HG02642 (cell line): ENCODE measurements at regions not wholly inside any gene's neighbourhood (a gene's known extent, or its start where the extent isn't known, plus 50 kb on each side); places are given as distances from the start of the nearest gene placed in this dataset.

Experiments
- ATAC-seq: cut with Tn5 transposase; IDR thresholded peaks from one replicate; pipeline ENCODE4 v1.9.1; 2021; ENCODE audit warnings: mild to moderate bottlenecking; ENCODE audit not compliant: unreplicated experiment, poor library complexity

DNA sequence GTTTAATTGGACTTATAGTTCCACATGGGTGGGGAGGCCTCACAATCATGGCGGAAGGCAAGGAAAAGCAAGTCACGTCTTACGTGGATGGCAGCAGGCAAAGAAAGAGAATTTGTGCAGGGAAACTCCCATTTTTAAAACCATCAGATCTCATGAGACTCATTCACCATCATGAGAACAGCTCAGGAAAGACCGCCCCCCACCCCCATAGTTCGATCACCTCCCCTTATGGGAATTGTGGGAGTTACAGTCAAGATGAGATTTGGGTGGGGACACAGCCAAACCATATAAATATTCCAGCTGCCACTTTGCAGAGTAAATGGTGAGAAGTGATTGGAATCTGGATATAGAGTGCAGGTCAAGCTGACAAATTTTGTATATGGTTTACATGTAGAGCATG lies 187.4 kb downstream of the ARL4C start:
- no peak for ATAC-seq

DNA sequence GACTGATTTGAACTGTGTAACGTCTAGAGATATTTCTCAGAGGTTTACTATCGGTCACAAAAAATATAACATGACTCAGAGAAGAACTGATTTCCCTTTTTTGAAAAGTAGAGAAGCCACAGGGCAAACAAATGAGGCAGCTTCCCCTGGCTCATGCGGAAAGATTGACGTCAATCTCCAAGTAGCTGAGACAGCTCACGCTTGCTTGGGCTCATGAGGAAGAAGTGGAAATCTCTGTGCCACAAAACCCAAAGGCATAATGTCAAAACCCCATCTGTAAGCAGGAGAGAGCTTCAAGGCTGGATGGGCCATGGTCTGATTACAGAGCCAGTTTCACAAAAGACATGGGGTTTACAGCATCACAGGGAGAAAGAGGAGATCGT lies 188.1 kb downstream of the ARL4C start:
- peak; percentile 90 for ATAC-seq

GRCh38 chr2:234308073-234308812 lies 188.6 kb downstream of the ARL4C start:
- no peak for ATAC-seq

DNA sequence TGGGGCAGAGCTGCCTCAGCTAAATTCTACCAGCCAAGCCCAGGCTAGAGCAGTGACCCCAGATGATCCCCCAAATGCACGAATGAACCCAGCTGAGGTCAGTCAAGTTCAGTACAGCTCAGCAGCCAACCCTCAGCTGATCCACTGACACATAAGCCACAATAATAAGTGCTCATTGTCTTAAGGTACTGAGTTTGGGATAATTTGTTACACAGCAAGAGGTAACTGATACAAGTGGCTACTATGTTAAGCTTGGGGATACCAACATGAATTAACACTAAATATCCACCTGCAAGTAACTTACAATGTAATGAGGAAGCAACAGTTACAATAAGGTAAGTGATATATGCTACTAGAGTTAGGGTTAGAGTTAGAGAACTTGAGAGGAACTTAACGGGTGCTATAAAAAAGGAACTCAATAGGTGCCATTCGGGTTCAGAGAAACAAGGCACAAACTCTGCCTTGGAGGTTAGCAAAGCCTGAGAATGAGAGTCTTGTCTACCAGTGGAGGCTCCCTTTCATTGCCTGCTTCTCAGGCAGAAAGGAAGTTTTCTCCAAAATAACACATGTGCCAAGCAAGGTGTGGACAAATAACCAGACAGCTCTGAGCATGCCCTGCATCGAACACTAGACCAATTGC lies 189.4 kb downstream of the ARL4C start:
- ATAC-seq = no peak

DNA sequence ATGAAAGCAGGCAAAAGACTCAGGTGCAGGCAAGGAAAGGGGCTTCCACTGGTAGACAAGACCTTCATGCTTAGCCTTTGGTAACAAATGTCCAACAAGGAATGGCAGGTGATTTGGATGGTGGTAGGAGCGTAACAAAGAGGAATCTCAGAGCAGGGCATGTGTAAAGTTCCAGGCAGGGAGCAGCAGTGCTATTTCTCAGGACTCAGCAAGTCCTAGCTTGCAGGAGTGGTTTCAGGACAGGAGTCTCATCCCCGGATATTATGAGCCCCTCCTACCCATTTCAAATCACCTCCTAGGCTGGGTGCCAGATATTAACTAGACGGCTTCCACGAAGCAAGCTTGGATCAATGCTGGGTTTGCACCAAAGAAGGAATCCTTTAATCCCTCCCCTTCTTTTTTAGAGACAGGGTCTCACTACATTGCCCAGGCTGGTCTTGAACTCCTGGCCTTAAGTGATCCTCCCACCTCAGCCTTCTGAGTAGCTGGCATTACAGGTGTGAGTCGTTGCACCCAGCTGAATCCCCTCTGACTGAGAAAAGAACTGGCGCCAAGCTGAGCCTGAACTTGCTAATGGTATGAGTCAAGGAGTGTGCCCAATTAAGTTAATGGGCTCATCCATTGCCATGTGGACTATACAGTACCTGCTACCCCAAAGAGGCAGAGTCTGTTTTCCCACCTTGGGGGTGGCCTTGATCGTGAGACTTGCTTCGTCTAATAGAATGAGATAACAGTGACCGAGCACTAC lies 190.3 kb downstream of the ARL4C start:
- no peak for ATAC-seq

DNA sequence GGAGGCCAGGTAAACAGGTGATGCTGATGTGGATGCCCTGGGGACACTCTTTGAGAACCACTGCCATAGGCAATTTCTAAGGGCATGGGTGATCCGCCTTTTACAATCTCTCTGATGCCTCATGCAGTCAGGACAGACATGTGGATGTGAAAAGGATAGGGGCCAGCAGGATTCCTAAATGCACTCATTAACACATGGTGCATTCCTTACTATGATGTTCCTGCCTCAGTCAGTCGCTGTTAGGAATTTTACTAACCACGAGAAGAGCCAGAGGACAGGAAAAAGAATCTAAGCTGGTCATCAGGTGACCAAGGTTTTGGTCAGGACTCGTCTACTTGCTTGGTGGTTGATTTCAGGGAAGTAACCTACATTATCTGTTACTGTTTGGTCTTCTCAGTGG lies 191.0 kb downstream of the ARL4C start:
- no peak for ATAC-seq

DNA sequence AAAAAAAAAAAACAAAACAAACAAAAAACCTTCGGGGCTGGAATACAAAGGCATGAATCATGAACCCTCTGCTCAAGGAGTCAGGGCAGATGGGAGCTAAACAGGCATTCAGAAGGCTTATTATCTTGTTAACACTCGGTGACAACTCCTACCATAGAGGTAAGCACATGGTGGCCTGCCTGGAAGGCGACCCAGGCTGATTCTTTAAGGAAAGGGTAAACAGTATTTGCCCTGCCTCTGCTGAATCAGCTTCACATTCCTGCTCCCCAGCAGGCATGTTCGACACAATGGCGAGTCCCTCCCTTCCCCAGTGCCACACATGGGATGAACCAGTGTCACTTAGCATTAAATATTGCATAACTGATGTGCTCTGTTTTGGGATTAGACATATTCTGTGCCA lies 191.9 kb downstream of the ARL4C start:
- ATAC-seq = no peak

GRCh38 chr2:234302664-234302991 lies 194.3 kb downstream of the ARL4C start:
- no peak for ATAC-seq

DNA sequence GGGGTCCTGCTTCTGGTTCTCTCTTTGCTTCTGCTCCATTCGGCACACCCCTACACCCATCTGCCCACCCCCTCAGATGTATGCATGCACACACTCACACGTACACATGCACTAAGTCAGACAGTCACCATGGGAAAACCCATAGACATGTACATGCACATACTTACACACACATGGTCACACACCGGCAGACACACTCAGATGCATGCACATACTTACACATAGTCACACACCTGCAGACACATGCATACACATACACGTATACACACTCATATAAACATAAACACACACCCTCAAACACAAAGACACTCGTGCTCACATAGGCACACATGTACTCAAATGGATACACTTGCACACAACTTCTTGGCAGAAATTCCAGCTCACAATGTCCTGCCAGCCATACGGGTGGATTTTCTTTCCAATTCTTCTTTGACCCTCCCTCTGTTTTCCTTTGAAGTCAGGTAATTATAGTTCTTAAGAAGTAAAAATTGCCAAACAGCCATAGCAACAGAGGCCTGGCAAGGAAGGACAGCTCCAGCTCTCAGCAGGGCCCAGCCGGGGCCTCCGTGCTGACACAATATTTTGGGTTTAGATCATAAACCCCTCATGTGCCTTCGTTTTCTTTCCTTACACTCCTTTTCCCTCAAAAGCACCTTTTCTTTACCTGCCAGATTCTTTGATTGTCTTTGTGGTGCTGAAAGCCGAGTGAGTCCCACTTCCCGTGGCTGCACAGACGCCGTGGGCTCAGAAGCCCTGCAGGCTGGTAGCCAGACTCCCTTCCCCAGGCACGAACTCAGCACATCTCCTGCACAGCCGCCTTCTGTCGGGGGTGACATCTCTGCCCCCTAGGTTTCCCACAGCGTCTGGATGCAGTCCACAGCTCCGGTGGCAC lies 195.7 kb downstream of the ARL4C start:
- ATAC-seq = no peak

GRCh38 chr2:234300391-234300925 lies 196.4 kb downstream of the ARL4C start:
- ATAC-seq = no peak

GRCh38 chr2:234298918-234299317 lies 198.0 kb downstream of the ARL4C start:
- no peak for ATAC-seq

GRCh38 chr2:234296991-234297390 lies 199.9 kb downstream of the ARL4C start:
- ATAC-seq = no peak

DNA sequence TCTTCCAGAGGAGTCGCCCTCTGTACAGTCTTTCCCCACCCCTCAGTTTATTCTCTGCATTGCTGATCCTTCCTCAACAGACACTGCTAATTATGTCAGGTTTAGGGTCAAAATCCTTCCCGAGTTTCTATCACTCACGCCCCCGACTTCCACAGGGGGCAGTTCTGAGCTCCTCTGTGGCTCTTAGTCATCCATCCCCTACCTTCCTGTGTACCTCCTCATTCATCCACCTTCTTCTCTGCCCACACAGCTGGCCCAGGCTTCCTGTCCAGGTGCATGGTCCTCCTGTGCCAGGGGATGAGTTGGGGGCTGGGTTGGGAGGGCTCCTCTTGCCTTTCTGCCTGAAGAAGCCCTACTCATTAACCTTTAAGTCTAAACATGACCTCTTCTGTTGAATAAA lies 202.9 kb downstream of the ARL4C start:
- no peak for ATAC-seq

DNA sequence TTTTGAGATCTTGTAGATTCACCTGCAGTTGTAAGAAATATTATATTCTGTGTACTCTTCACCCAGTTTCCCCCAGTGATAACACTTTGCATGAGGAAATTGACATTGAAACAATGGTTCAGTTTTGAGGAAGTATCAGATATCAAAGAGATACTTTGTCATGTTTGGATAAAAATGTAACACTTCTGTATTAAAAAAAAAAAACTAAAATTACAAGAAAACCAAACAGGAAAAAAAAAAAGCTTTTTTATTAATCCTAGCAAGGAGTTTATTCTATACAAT lies 204.0 kb downstream of the ARL4C start:
- ATAC-seq = no peak

DNA sequence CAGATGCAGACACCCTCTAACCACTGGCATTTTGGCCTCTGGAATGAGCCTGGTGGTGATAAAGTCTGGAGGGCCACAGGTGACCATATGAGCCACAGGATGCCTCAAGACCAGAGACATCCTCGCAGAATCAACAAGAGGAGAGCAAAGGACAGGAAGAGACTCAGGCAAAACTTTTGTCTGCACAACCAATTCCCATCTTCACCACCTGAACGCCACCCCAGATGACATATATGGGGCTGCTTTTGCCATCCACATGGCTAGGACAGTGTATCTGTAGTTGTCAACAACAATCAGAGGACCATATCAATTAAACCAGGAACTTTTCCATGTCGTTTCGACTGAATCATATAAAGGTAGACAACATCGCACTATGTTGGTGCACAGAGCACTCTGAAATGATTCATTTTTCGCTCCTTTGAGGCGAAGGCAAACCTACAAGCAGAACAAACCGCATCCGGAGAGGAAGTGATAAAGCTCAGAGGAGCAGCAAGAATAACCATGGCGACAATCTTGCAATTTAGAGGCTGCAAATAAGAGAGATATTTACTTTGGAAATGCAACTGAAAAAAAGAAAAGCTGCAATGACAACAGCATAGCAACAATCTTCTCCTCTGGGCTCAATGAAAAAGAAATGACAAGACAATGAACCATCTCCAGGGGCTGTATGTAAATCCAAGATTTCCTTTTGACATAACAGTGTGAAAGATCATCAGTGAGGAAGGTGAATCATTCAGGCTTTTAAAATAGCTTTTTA lies 204.5 kb downstream of the ARL4C start:
- ATAC-seq = peak; percentile 45

DNA sequence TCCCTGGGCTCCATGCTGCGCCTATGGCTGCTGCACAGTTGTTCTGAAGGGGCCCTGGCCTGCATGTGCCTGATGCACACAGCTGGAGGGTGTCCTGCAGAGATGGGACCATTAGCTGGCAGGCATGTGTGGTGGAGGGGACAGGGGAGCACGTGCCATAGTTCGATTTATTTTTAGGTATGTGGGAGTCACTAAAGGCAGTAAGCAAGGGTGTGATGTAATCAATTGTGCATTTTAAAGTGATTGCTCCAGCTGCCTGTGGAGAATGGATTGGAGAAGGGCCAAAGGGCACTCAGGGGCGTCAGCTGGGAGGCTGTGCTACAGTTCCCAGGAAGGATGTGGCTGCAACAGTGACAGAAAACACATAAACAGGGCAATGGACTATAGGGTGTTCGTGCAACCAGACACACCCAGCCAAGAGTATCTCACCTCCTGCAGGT lies 205.1 kb downstream of the ARL4C start:
- peak; percentile 12 for ATAC-seq

GRCh38 chr2:234290671-234291070 lies 206.2 kb downstream of the ARL4C start:
- ATAC-seq = peak; percentile 61

GRCh38 chr2:234289834-234290590 lies 206.9 kb downstream of the ARL4C start:
- ATAC-seq = no peak

- ATAC-seq = no peak
Measured at GRCh38 chr2:234288974-234289455, 207.9 kb downstream of the ARL4C start.
